ENCODE measurements at regions not wholly inside any gene's neighbourhood (a gene's known extent, or its start where the extent isn't known, plus 50 kb on each side); places are given as distances from the start of the nearest gene placed in this dataset.
"Not testable (repeated sequence)": the region's sequence is repeated elsewhere in the genome, so short reads cannot be mapped to it uniquely, and the experiment has no call there.

- WGBS, 2 donors, result 53% methylated on average over 25 of the region's 25 CpGs; no CpG with 5 or more reads in 1 of the 2 donors
- H3K27ac ChIP-seq; H3K9me3 ChIP-seq; H3K36me3 ChIP-seq (ENCODE audit: low read depth, missing control alignments); H3K4me1 ChIP-seq; H3K27me3 ChIP-seq; intact Hi-C loops (cut with DNase I; ENCODE audit: low total_unique reads); H3K4me3 ChIP-seq: not testable (repeated sequence)
- DNase-seq, result peak; percentile 59
- TF ChIP-seq, protein P1, sequence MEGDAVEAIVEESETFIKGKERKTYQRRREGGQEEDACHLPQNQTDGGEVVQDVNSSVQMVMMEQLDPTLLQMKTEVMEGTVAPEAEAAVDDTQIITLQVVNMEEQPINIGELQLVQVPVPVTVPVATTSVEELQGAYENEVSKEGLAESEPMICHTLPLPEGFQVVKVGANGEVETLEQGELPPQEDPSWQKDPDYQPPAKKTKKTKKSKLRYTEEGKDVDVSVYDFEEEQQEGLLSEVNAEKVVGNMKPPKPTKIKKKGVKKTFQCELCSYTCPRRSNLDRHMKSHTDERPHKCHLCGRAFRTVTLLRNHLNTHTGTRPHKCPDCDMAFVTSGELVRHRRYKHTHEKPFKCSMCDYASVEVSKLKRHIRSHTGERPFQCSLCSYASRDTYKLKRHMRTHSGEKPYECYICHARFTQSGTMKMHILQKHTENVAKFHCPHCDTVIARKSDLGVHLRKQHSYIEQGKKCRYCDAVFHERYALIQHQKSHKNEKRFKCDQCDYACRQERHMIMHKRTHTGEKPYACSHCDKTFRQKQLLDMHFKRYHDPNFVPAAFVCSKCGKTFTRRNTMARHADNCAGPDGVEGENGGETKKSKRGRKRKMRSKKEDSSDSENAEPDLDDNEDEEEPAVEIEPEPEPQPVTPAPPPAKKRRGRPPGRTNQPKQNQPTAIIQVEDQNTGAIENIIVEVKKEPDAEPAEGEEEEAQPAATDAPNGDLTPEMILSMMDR (IDR thresholded peaks at IDR 0.05), result peak in 1 of 3 experiments; percentile 33
These were observed 303.9 kb downstream of the CCDC74A start for GRCh38 chr2:131831450-131832208.

- WGBS, 2 donors, result 73 to 97% methylated on average over 3 to 9 of the region's 10 CpGs
- DNase-seq; H3K4me3 ChIP-seq; intact Hi-C loops (cut with DNase I; ENCODE audit: low total_unique reads); H3K27ac ChIP-seq; H3K27me3 ChIP-seq; H3K4me1 ChIP-seq; H3K36me3 ChIP-seq (ENCODE audit: low read depth, missing control alignments); H3K9me3 ChIP-seq: not testable (repeated sequence)
These were observed 304.6 kb downstream of the CCDC74A start for GRCh38 chr2:131832209-131832780.

- H3K27ac ChIP-seq; H3K4me3 ChIP-seq; H3K4me1 ChIP-seq; H3K27me3 ChIP-seq; DNase-seq; intact Hi-C loops (cut with DNase I; ENCODE audit: low total_unique reads); H3K9me3 ChIP-seq; H3K36me3 ChIP-seq (ENCODE audit: low read depth, missing control alignments): not testable (repeated sequence)
- 49% methylated on average over 2 of the region's 4 CpGs; no CpG with 5 or more reads in 1 of the 2 donors for WGBS, 2 donors
These were observed 305.2 kb downstream of the CCDC74A start for GRCh38 chr2:131832917-131833316.

DNA sequence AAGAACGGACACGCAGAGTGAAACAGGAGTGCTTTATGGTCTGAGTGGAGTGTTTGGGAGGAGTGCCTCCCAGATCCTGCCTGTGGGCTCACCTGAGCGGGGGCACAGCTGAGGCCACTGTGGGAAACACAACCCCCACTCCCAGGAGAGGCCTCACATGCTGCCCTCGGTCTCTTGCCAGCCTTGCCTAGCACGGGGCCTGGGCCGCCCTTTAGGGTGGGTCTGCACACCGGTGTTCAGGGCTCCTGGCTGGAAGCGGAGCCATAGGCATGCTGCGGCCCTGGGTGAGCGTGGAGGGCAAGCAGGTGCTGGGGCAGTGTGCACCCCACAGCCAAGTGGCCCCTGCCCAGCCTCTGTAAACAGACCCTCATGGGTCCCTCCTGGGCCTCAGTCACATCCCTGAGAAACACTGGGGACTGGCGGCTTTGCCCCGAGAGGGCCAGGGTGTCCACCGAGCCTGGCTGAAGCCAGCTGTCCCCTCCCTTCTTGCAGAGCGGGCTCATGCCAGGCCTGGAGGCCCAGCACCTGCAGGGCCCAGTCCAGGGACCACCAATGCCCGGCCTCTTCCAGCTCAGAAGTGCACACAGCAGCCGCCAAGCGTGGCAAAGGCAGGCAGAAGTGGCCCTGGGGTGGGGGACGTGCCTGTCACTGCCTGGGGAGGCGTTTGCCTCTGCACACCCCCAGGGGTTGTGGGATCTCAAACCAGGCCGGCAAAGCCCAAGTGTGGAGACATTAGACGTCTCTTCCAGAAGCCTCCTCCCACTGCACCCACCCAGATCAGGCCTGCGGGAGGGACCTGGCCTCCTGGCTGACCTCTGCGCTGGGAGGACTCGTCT is 305.9 kb downstream of the CCDC74A start:
- H3K4me1 ChIP-seq; H3K9me3 ChIP-seq; DNase-seq; H3K4me3 ChIP-seq; H3K27me3 ChIP-seq; H3K36me3 ChIP-seq (ENCODE audit: low read depth, missing control alignments); H3K27ac ChIP-seq; intact Hi-C loops (cut with DNase I; ENCODE audit: low total_unique reads): not testable (repeated sequence)
- WGBS, 2 donors, result 81 to 86% methylated on average over 5 to 11 of the region's 24 CpGs

DNA sequence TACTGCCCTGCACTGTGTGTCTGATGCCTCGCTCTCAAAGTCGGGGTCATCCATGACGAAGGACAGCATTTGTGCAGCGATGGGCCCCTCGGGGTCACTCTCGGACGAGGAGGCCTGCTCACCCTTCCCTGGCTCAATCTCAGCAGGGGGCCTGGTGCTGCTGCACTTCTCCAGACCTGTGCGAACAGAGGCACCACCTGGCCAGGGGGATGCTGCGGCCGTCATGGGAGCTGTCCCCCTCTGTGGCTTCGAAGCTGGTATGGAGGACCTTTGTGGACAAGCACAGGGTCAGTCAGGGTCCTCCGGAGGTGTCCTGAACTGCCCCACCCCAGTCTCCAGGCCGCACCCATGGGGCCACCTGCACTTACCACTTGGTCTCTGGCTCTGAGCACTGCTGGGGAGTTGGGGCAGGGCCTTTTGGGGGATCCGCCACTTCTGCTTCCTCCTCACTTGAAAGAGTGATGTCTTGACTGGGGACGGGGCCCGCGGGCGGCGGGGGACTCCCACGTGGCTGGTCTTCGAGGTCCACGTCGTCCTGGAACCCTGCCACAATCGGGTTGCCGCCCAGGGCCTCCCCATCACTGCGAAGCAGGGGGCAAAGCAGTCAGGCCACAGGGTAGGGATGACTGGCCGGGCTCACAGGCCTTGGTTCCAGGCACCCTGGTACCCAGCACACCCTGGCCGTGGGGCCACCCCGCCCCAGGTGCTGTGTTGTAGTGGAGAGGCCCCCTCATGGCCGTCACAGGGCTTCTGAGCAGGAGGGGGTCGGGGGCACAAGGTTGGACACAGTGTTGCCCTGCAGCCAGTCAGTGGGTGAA is 306.7 kb downstream of the CCDC74A start:
- WGBS, 2 donors, result 80 to 92% methylated on average over 12 to 27 of the region's 31 CpGs
- H3K4me1 ChIP-seq; H3K9me3 ChIP-seq; H3K27ac ChIP-seq; DNase-seq; H3K36me3 ChIP-seq (ENCODE audit: low read depth, missing control alignments); H3K4me3 ChIP-seq; H3K27me3 ChIP-seq; intact Hi-C loops (cut with DNase I; ENCODE audit: low total_unique reads): not testable (repeated sequence)

- H3K27me3 ChIP-seq; intact Hi-C loops (cut with DNase I; ENCODE audit: low total_unique reads): not testable (repeated sequence)
- 79 to 98% methylated on average over 5 of the region's 9 CpGs for WGBS, 2 donors
These were observed 307.3 kb downstream of the CCDC74A start for GRCh38 chr2:131835022-131835421.

More at GRCh38 chr2:131835022-131835421, 307.3 kb downstream of the CCDC74A start:
- not testable (repeated sequence) for DNase-seq; H3K27ac ChIP-seq; H3K9me3 ChIP-seq; H3K4me3 ChIP-seq; H3K4me1 ChIP-seq; H3K36me3 ChIP-seq (ENCODE audit: low read depth, missing control alignments)

All from testis (tissue), 2 donors.